Endodermal cell (in vitro differentiated cells): ENCODE measurements at regions not wholly inside any gene's neighbourhood (a gene's known extent, or its start where the extent isn't known, plus 50 kb on each side); places are given as distances from the start of the nearest gene placed in this dataset.

Experiments
- DNase-seq: peaks from one replicate; pipeline ENCODE4 v3.0.0-alpha.2; 2017
- H3K27ac ChIP-seq: 2 replicates; pipeline ENCODE4 v1.5.1; 2013; ENCODE audit warnings: mild to moderate bottlenecking, low read depth, low read length, moderate library complexity
- H3K27me3 ChIP-seq: 2 replicates; pipeline ENCODE4 v1.6.1; 2013; ENCODE audit warnings: mild to moderate bottlenecking, low read length, moderate library complexity; ENCODE audit not compliant: insufficient read depth, control insufficient read depth, poor library complexity, severe bottlenecking
- H3K36me3 ChIP-seq: 2 replicates; pipeline ENCODE4 v1.7.0; 2013; ENCODE audit warnings: mild to moderate bottlenecking, low read length, moderate library complexity; ENCODE audit not compliant: control insufficient read depth, insufficient read depth
- H3K4me1 ChIP-seq: one replicate; pipeline ENCODE4 v1.7.0; 2013; ENCODE audit warnings: low read length; ENCODE audit not compliant: control insufficient read depth, insufficient read depth
- H3K4me3 ChIP-seq: 2 replicates; pipeline ENCODE4 v1.5.1; 2013; ENCODE audit warnings: mild to moderate bottlenecking, low read length, moderate library complexity
- H3K9ac ChIP-seq: 2 replicates; pipeline ENCODE4 v1.6.1; 2013; ENCODE audit warnings: mild to moderate bottlenecking, low read length, moderate library complexity; ENCODE audit not compliant: poor library complexity, severe bottlenecking; ENCODE audit errors: extremely low read depth
- H3K9me3 ChIP-seq: 2 replicates; pipeline ENCODE4 v1.6.1; 2013; ENCODE audit warnings: mild to moderate bottlenecking, low read length, moderate library complexity; ENCODE audit not compliant: control insufficient read depth
- H3K27ac Mint-ChIP-seq: 2 replicates; pipeline ENCODE4 v1.8.0; 2020; ENCODE audit warnings: mixed read lengths
- H3K27me3 Mint-ChIP-seq: 2 replicates; pipeline ENCODE4 v1.8.0; 2021; ENCODE audit warnings: mild to moderate bottlenecking, mixed read lengths; ENCODE audit not compliant: insufficient read depth
- H3K36me3 Mint-ChIP-seq: 2 replicates; pipeline ENCODE4 v1.8.0; 2020; ENCODE audit warnings: low read depth, mixed read lengths
- H3K4me1 Mint-ChIP-seq: 2 replicates; pipeline ENCODE4 v1.8.0; 2020; ENCODE audit warnings: mixed read lengths
- H3K4me3 Mint-ChIP-seq: 2 replicates; pipeline ENCODE4 v1.8.0; 2020; ENCODE audit warnings: mild to moderate bottlenecking, moderate library complexity, mixed read lengths
- H3K9me3 Mint-ChIP-seq: 2 replicates; pipeline ENCODE4 v1.8.0; 2020; ENCODE audit warnings: mild to moderate bottlenecking, mixed read lengths
- WGBS, 2 experiments: methylation state at CpG; one replicate each; pipeline versions ENCODE4 v1.1.5 to v1.1.7; 2013; ENCODE audit warnings: missing lambda C conversion rate in 2 of 2, mixed read lengths in 1 of 2; ENCODE audit not compliant: insufficient coverage in 1 of 2, insufficient read length in 1 of 2; 5-methylcytosine and 5-hydroxymethylcytosine counted together
- TF ChIP-seq, protein P1 (sequence below): fragments of 200-600 bp; sonication (generic); conservative IDR thresholded peaks from 2 replicates; pipeline ENCODE4 v1.5.0; 2021; ENCODE audit warnings: antibody characterized with exemption, mild to moderate bottlenecking

DNA sequence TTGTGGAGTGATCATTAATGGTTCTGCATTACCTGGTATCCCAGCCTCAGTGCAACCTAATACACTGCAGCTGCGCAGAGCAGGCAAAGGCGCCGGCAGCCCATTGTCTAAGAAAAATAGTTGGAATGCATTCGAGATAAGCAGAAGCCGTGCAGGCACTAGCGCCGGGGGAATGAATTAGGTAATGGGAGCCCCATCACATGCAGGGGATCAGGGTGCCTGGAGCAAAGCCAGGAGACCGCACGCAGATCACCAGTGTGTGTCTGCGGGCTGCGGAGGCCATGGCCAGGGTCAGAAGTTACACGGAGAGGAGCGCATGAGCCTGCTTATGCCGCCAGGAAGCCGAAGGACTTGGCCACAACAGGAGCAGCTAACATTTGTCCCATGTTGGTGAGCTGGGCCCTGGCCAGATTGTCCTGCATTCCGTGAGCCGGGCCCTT is 156.8 kb downstream of the DLL1 start:
- DNase-seq: peak; percentile 21
- Mint-ChIP-seq H3K36me3 (no peaks in the 10 kb centered on the region), H3K4me1 (no peaks in the 10 kb centered on the region), H3K27ac (no peak overlapping the region), H3K9me3 (peaks cover 29% of the 10 kb centered on the region), H3K4me3 (no peak overlapping the region), H3K27me3 (peaks cover 2% of the 10 kb centered on the region)
- Histone ChIP-seq H3K9me3 (no peaks in the 10 kb centered on the region), H3K4me3 (no peak overlapping the region), H3K27me3 (no peaks in the 10 kb centered on the region), H3K36me3 (no peaks in the 10 kb centered on the region), H3K9ac (no peak overlapping the region), H3K4me1 (no peaks in the 10 kb centered on the region), H3K27ac (no peak overlapping the region)
- WGBS, 2 experiments: 97% methylated on average over 16 to 17 of the region's 17 CpGs
- TF ChIP-seq, protein P1, sequence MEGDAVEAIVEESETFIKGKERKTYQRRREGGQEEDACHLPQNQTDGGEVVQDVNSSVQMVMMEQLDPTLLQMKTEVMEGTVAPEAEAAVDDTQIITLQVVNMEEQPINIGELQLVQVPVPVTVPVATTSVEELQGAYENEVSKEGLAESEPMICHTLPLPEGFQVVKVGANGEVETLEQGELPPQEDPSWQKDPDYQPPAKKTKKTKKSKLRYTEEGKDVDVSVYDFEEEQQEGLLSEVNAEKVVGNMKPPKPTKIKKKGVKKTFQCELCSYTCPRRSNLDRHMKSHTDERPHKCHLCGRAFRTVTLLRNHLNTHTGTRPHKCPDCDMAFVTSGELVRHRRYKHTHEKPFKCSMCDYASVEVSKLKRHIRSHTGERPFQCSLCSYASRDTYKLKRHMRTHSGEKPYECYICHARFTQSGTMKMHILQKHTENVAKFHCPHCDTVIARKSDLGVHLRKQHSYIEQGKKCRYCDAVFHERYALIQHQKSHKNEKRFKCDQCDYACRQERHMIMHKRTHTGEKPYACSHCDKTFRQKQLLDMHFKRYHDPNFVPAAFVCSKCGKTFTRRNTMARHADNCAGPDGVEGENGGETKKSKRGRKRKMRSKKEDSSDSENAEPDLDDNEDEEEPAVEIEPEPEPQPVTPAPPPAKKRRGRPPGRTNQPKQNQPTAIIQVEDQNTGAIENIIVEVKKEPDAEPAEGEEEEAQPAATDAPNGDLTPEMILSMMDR: no peak

DNA sequence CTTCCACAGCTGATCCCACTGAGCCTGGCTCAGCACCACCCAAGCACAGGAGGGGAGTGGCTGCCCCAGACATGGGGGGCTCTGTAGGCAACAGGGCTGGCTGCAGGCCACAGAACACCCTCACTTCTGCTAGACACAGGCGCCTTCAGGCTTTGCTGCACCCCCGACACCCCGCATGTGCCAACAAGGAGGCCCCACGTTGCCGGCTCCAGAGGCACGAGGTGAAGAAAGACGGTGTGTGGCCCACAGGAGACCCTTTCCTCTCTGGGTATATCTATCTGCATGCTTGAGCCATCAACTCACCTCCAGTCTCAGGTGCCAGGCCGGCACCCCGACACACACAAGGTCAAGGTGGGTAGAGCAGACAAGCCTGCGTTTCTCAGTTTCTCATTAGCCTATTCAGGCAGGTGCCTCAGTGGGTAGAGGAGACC is 158.3 kb downstream of the DLL1 start:
- no peak overlapping the region for H3K27ac Mint-ChIP-seq
- Histone ChIP-seq H3K9me3 (no peaks in the 10 kb centered on the region), H3K9ac (no peak overlapping the region), H3K27ac (no peak overlapping the region), H3K36me3 (no peaks in the 10 kb centered on the region), H3K4me1 (no peaks in the 10 kb centered on the region), H3K27me3 (no peaks in the 10 kb centered on the region), H3K4me3 (no peak overlapping the region)
- TF ChIP-seq, protein P1: no peak
- no peaks in the 10 kb centered on the region for H3K36me3 Mint-ChIP-seq
- DNase-seq: peak; percentile 23
- peaks cover 17% of the 10 kb centered on the region for H3K9me3 Mint-ChIP-seq
- H3K27me3 Mint-ChIP-seq: no peaks in the 10 kb centered on the region
- H3K4me1 Mint-ChIP-seq: no peaks in the 10 kb centered on the region
- H3K4me3 Mint-ChIP-seq: no peak overlapping the region
- 89 to 98% methylated on average over 7 to 10 of the region's 10 CpGs for WGBS, 2 experiments

DNA sequence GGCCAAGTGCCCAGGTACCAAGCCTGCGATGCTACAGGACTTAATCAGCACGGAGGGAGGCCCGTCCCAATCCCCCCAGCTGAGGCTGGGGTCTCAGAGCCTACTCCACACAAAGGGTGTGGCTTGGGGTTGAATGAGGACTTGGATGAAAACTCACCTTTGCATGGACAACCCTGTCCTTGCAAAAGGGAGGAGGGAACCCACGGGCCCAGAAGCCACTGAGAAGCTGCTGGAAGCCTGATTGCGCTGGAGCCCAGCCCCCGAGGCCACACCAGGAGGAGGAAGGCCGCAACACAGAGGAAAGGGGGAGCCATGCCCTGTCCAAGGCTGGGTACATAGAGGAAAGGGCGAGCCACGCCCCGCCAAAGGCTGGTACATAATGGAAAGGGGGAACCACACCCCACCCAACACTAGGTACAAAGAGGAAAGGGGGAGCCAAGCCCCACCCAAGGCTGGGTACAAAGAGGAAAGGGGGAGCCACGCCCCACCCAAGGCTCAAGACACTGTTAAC is 158.8 kb downstream of the DLL1 start:
- H3K36me3 Mint-ChIP-seq: no peaks in the 10 kb centered on the region
- H3K9me3 ChIP-seq: no peaks in the 10 kb centered on the region
- no peak overlapping the region for H3K27ac ChIP-seq
- no peak overlapping the region for H3K27ac Mint-ChIP-seq
- H3K4me3 ChIP-seq: no peak overlapping the region
- H3K27me3 ChIP-seq: no peaks in the 10 kb centered on the region
- no peaks in the 10 kb centered on the region for H3K4me1 ChIP-seq
- no peak overlapping the region for H3K9ac ChIP-seq
- no peaks in the 10 kb centered on the region for H3K36me3 ChIP-seq
- H3K9me3 Mint-ChIP-seq: peaks cover 15% of the 10 kb centered on the region
- H3K4me3 Mint-ChIP-seq: no peak overlapping the region
- TF ChIP-seq, protein P1: no peak
- DNase-seq: no peak
- WGBS, 2 experiments: 89 to 98% methylated on average over 8 to 11 of the region's 11 CpGs
- no peaks in the 10 kb centered on the region for H3K27me3 Mint-ChIP-seq
- H3K4me1 Mint-ChIP-seq: no peaks in the 10 kb centered on the region
